ENCODE measurements at regions not wholly inside any gene's neighbourhood (a gene's known extent, or its start where the extent isn't known, plus 50 kb on each side); places are given as distances from the start of the nearest gene placed in this dataset.
"Not testable (repeated sequence)": the region's sequence is repeated elsewhere in the genome, so short reads cannot be mapped to it uniquely, and the experiment has no call there.

DNA sequence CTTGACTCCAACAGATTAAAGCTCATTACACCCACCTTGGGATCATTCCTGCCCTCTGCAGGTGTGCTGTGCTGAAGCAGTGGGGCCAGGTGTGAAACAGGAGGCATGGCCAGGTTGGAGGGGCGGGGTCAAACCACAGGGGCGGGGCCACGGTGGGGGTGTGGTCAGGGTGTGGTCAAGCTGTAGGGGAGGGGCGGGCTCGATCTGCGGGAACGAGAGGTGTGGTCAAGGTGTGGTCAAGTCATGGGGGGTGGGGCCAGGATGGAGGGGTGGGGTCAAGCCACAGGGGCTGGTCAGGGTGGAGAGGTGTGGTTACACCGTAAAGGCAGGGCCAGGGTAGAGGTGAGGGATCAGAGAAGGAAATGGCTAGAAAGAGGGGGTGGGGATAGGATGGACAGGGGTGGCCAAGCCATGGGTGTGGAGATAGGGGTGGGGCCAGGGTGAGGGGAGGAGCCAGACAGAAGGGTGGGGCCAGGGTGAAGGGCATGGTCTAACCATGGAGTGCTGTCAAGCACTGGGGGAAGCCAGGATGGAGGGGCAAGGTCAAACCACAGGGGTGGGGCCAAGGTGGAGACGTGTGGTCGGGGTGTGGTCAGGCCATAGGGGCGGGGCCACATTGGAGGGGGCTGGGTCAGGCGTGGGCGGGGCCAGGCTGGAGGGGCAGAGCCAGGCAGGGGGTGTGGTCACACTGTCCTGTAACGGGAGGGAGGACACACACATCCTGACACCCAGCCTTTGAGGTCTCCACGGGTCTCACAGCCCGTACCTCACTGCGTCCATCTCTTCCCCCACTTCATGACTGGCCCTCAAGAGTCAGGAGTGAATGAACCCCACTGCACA, 270.7 kb downstream of the ADGRD1 start:
- not testable (repeated sequence) for TF ChIP-seq POLR2A (IDR thresholded peaks at IDR 0.05; ENCODE audit: low read length); GATA1 (IDR thresholded peaks at IDR 0.05; ENCODE audit: low read depth, low read length)
